Suprapubic skin (tissue), 4 donors: ENCODE measurements at regions not wholly inside any gene's neighbourhood (a gene's known extent, or its start where the extent isn't known, plus 50 kb on each side); places are given as distances from the start of the nearest gene placed in this dataset.

Experiments used
- DNase-seq, 2 donors: peaks; one replicate each; pipeline ENCODE4 v3.0.0-alpha.2; 2019; ENCODE audit warnings: low spot score in 2 of 2
- H3K27ac ChIP-seq: fragments of 200-600 bp; sonication (generic); one replicate; pipeline ENCODE4 v1.5.1; 2019
- H3K27me3 ChIP-seq: fragments of 200-600 bp; sonication (generic); one replicate; pipeline ENCODE4 v1.5.1; 2019
- H3K36me3 ChIP-seq: fragments of 200-600 bp; sonication (generic); one replicate; pipeline ENCODE4 v1.5.1; 2019
- H3K4me1 ChIP-seq: fragments of 200-600 bp; sonication (generic); one replicate; pipeline ENCODE4 v1.5.1; 2019
- H3K4me3 ChIP-seq: fragments of 200-600 bp; sonication (generic); one replicate; pipeline ENCODE4 v1.5.1; 2019; ENCODE audit warnings: mild to moderate bottlenecking
- H3K9me3 ChIP-seq: fragments of 200-600 bp; sonication (generic); one replicate; pipeline ENCODE4 v1.5.1; 2019
- CTCF ChIP-seq, 2 donors: fragments of 200-600 bp in 1 of 2; fragments of 450-650 bp in 1 of 2; sonication (generic) in 1 of 2; IDR thresholded peaks; one replicate each; pipeline ENCODE4 v1.5.1; 2016 to 2019; ENCODE audit warnings: antibody characterized with exemption in 2 of 2, mild to moderate bottlenecking in 1 of 2, moderate library complexity in 1 of 2
- EP300 ChIP-seq: sonication (generic); formaldehyde crosslinking; IDR thresholded peaks from one replicate; pipeline ENCODE4 v1.6.1; 2017; ENCODE audit warnings: antibody characterized with exemption
- POLR2A ChIP-seq, 2 donors: fragments of 450-650 bp; IDR thresholded peaks; one replicate each; pipeline ENCODE4 v1.6.1; 2017; ENCODE audit warnings: antibody characterized with exemption in 2 of 2, mild to moderate bottlenecking in 2 of 2, moderate library complexity in 2 of 2
- POLR2AphosphoS5 ChIP-seq, 3 donors: sonication (generic); formaldehyde crosslinking; IDR thresholded peaks; one replicate each; pipeline ENCODE4 v1.6.1; 2017; ENCODE audit warnings: antibody characterized with exemption in 3 of 3
- WGBS: methylation state at CpG from one replicate; pipeline ENCODE4 v1.1.5; 2018; 5-methylcytosine and 5-hydroxymethylcytosine counted together

- peaks cover 21% of the 10 kb centered on the region for H3K4me1 ChIP-seq
- H3K27ac ChIP-seq: no peak overlapping the region
- H3K36me3 ChIP-seq: no peaks in the 10 kb centered on the region
- H3K4me3 ChIP-seq: no peak overlapping the region
- 73% methylated on average over 3 of the region's 3 CpGs for WGBS
- no peak for DNase-seq
- no peaks in the 10 kb centered on the region for H3K27me3 ChIP-seq
- TF ChIP-seq POLR2AphosphoS5 (IDR thresholded peaks at IDR 0.05) (no peak), EP300 (no peak), POLR2A (IDR thresholded peaks at IDR 0.05) (no peak), CTCF (IDR thresholded peaks at IDR 0.05) (no peak)
- H3K9me3 ChIP-seq: no peaks in the 10 kb centered on the region
Measured at GRCh38 chr7:17406738-17407137, 108.3 kb downstream of the AHR start.

DNA sequence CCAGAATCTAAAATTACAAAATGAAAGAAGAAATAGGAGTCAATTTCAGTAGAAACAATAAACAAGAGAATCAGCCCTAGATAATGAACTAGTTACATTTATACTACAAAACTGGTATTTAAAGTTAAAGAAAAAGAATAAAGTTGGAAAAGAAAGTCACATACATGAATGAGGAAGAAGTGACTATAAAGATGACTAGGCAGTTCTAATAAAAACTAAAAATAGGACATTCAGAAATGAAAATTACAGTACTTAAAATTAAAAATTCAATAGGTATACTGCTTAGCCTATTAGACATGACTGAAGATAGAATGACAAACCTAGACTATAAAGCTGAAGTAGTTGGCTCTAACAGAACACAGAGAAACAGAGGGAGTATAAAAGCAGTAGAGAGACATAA, 108.8 kb downstream of the AHR start:
- Histone ChIP-seq H3K27ac (no peak overlapping the region), H3K4me1 (peaks cover 21% of the 10 kb centered on the region), H3K4me3 (no peak overlapping the region), H3K9me3 (no peaks in the 10 kb centered on the region), H3K27me3 (no peaks in the 10 kb centered on the region), H3K36me3 (no peaks in the 10 kb centered on the region)
- TF ChIP-seq POLR2AphosphoS5 (IDR thresholded peaks at IDR 0.05): no peak
- no peak for TF ChIP-seq EP300
- no peak for TF ChIP-seq POLR2A (IDR thresholded peaks at IDR 0.05)
- TF ChIP-seq CTCF (IDR thresholded peaks at IDR 0.05): no peak
- DNase-seq: no peak

- Histone ChIP-seq H3K4me3 (no peak overlapping the region), H3K27me3 (no peaks in the 10 kb centered on the region), H3K36me3 (no peaks in the 10 kb centered on the region), H3K27ac (peak overlapping the region; percentile 2), H3K4me1 (peaks cover 21% of the 10 kb centered on the region), H3K9me3 (no peaks in the 10 kb centered on the region)
- TF ChIP-seq CTCF (IDR thresholded peaks at IDR 0.05) (no peak), POLR2AphosphoS5 (IDR thresholded peaks at IDR 0.05) (peak in 1 of 3 donors; percentile 30)
- DNase-seq: peak in 1 of 2 donors; percentile 74
- 41% methylated on average over 5 of the region's 5 CpGs for WGBS
Measured at GRCh38 chr7:17408245-17408903, 109.9 kb downstream of the AHR start.

GRCh38 chr7:17408904-17409290, 110.4 kb downstream of the AHR start:
- Histone ChIP-seq H3K27me3 (no peaks in the 10 kb centered on the region), H3K36me3 (no peaks in the 10 kb centered on the region), H3K9me3 (no peaks in the 10 kb centered on the region), H3K4me1 (peaks cover 21% of the 10 kb centered on the region), H3K4me3 (no peak overlapping the region), H3K27ac (no peak overlapping the region)
- no peak for TF ChIP-seq POLR2A (IDR thresholded peaks at IDR 0.05)
- TF ChIP-seq EP300: no peak
- TF ChIP-seq CTCF (IDR thresholded peaks at IDR 0.05): no peak
- TF ChIP-seq POLR2AphosphoS5 (IDR thresholded peaks at IDR 0.05): no peak
- 75% methylated on average over 4 of the region's 4 CpGs for WGBS
- DNase-seq: no peak

DNA sequence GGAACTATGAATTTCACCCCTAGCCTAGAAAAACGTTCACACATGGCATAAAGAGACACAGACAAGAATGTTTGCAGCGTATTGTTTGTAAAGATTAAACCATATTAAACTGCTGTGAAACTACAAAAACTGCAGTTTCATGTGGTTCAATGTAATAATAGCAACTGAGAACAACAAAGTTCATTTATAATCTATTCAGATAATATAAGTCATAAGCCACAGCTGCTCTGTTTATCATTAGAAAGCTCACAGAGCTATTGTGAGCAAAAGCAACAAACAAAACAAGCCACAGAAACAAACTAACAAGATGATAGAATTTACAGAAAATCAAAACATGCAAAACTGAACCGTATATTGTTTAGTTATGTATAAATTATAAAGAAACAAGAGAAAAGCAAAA, 113.5 kb downstream of the AHR start:
- H3K27ac ChIP-seq: no peak overlapping the region
- peaks cover 16% of the 10 kb centered on the region for H3K4me1 ChIP-seq
- no peaks in the 10 kb centered on the region for H3K36me3 ChIP-seq
- no peak for TF ChIP-seq POLR2A (IDR thresholded peaks at IDR 0.05)
- TF ChIP-seq POLR2AphosphoS5 (IDR thresholded peaks at IDR 0.05): no peak
- no peak for TF ChIP-seq EP300
- TF ChIP-seq CTCF (IDR thresholded peaks at IDR 0.05): no peak
- no peak for DNase-seq
- no peaks in the 10 kb centered on the region for H3K27me3 ChIP-seq
- no peaks in the 10 kb centered on the region for H3K9me3 ChIP-seq
- WGBS: 77% methylated on average over 3 of the region's 3 CpGs
- H3K4me3 ChIP-seq: no peak overlapping the region
